SU-DHL-6 (cell line): ENCODE measurements at regions not wholly inside any gene's neighbourhood (a gene's known extent, or its start where the extent isn't known, plus 50 kb on each side); places are given as distances from the start of the nearest gene placed in this dataset.

Experiments
- H2AFZ ChIP-seq: fragments of 200-600 bp; sonication (generic); 2 replicates; pipeline ENCODE4 v1.6.1; 2014; ENCODE audit warnings: low read depth, mild to moderate bottlenecking, moderate library complexity, mixed read lengths, antibody characterized with exemption, low read length; ENCODE audit not compliant: severe bottlenecking
- H3F3A ChIP-seq: fragments of 200-600 bp; shearing (Covaris generic); 2 replicates; pipeline ENCODE4 v1.6.0; 2016; ENCODE audit warnings: antibody characterized with exemption, mild to moderate bottlenecking; ENCODE audit not compliant: insufficient read depth
- H3K27ac ChIP-seq: fragments of 200-600 bp; sonication (generic); 2 replicates; pipeline ENCODE4 v1.5.1; 2016; ENCODE audit warnings: low read depth, mild to moderate bottlenecking, low read length, moderate library complexity, mixed read lengths
- H3K27me3 ChIP-seq: fragments of 200-600 bp; sonication (generic), shearing (Covaris generic); 2 replicates; pipeline ENCODE4 v1.6.0; 2014; ENCODE audit warnings: mild to moderate bottlenecking, low read length
- H3K36me3 ChIP-seq: fragments of 200-600 bp; sonication (generic); 2 replicates; pipeline ENCODE4 v1.6.1; 2014; ENCODE audit warnings: mild to moderate bottlenecking, low read length, mixed read lengths
- H3K4me2 ChIP-seq: fragments of 300-600, 200-600 bp; shearing (Covaris generic), sonication (generic); 2 replicates; pipeline ENCODE4 v1.6.0; 2014; ENCODE audit warnings: low read length, low read depth, mild to moderate bottlenecking; ENCODE audit not compliant: poor library complexity, severe bottlenecking
- H3K4me3 ChIP-seq: fragments of 200-600 bp; sonication (generic); 2 replicates; pipeline ENCODE4 v1.5.1; 2014; ENCODE audit warnings: antibody characterized with exemption, low read length, mild to moderate bottlenecking, mixed read lengths; ENCODE audit not compliant: insufficient read depth, poor library complexity, severe bottlenecking
- H3K79me2 ChIP-seq: fragments of 200-600 bp; sonication (generic); 2 replicates; pipeline ENCODE4 v1.6.1; 2014; ENCODE audit warnings: mild to moderate bottlenecking, low read length, moderate library complexity; ENCODE audit not compliant: insufficient read depth
- H3K9ac ChIP-seq: fragments of 200-600 bp; sonication (generic); 2 replicates; pipeline ENCODE4 v1.7.0; 2014; ENCODE audit warnings: mild to moderate bottlenecking, low read length
- H3K9me2 ChIP-seq: fragments of 200-600 bp; sonication (generic); replicated peaks from 2 replicates; pipeline ENCODE4 v1.6.1; 2014; ENCODE audit warnings: low read length; ENCODE audit not compliant: insufficient read depth
- H3K9me3 ChIP-seq: fragments of 200-600 bp; sonication (generic); 2 replicates; pipeline ENCODE4 v1.6.1; 2014; ENCODE audit warnings: low read length, mixed read lengths; ENCODE audit not compliant: insufficient read depth
- H4K20me1 ChIP-seq: fragments of 200-600 bp; sonication (generic); 2 replicates; pipeline ENCODE4 v1.6.1; 2014; ENCODE audit warnings: low read depth, mild to moderate bottlenecking, antibody characterized with exemption, low read length, moderate library complexity, mixed read lengths
- CTCF ChIP-seq: fragments of 200-600 bp; sonication (generic); IDR thresholded peaks from one replicate; pipeline ENCODE4 v1.5.1; 2017; ENCODE audit warnings: antibody characterized with exemption, mild to moderate bottlenecking, low read length, moderate library complexity; ENCODE audit not compliant: insufficient read depth, poor library complexity, severe bottlenecking
- EZH2phosphoT487 ChIP-seq: fragments of 200-600 bp; sonication (generic), shearing (Covaris generic); conservative IDR thresholded peaks from 2 replicates; pipeline ENCODE4 v1.6.1; 2018; ENCODE audit warnings: mild to moderate bottlenecking, antibody characterized with exemption, low read length, moderate library complexity, mixed read lengths

- Histone ChIP-seq H2AFZ (no peak overlapping the region), H3K9me2 (no peaks in the 10 kb centered on the region), H3K4me2 (no peak overlapping the region), H3K27ac (no peak overlapping the region), H3K79me2 (no peaks in the 10 kb centered on the region), H3K9ac (no peak overlapping the region), H3K4me3 (no peak overlapping the region), H3F3A (no peaks in the 10 kb centered on the region), H3K36me3 (no peaks in the 10 kb centered on the region), H3K9me3 (no peaks in the 10 kb centered on the region), H4K20me1 (no peaks in the 10 kb centered on the region), H3K27me3 (no peaks in the 10 kb centered on the region)
- TF ChIP-seq EZH2phosphoT487 (no peak), CTCF (no peak)
Observed at GRCh38 chr2:234193977-234194563, 143.6 kb downstream of the SPP2 start.

- Histone ChIP-seq H4K20me1 (no peaks in the 10 kb centered on the region), H3F3A (no peaks in the 10 kb centered on the region), H3K4me2 (no peak overlapping the region), H3K4me3 (no peak overlapping the region), H3K27ac (no peak overlapping the region), H3K27me3 (no peaks in the 10 kb centered on the region), H3K9me2 (no peaks in the 10 kb centered on the region), H3K9ac (no peak overlapping the region), H3K36me3 (no peaks in the 10 kb centered on the region), H3K79me2 (no peaks in the 10 kb centered on the region), H2AFZ (no peak overlapping the region), H3K9me3 (no peaks in the 10 kb centered on the region)
- TF ChIP-seq EZH2phosphoT487 (no peak), CTCF (no peak)
Observed at GRCh38 chr2:234191819-234192407, 141.4 kb downstream of the SPP2 start.

- TF ChIP-seq EZH2phosphoT487 (no peak), CTCF (no peak)
- no peaks in the 10 kb centered on the region for H3F3A ChIP-seq
- no peaks in the 10 kb centered on the region for H4K20me1 ChIP-seq
- H3K4me3 ChIP-seq, result no peak overlapping the region
- H3K9me3 ChIP-seq, result no peaks in the 10 kb centered on the region
- H2AFZ ChIP-seq, result no peak overlapping the region
- H3K4me2 ChIP-seq, result no peak overlapping the region
- H3K9ac ChIP-seq, result no peak overlapping the region
- no peaks in the 10 kb centered on the region for H3K79me2 ChIP-seq
- no peaks in the 10 kb centered on the region for H3K27me3 ChIP-seq
- H3K36me3 ChIP-seq, result no peaks in the 10 kb centered on the region
- no peaks in the 10 kb centered on the region for H3K9me2 ChIP-seq
- no peak overlapping the region for H3K27ac ChIP-seq
Observed at GRCh38 chr2:234189786-234190300, 139.3 kb downstream of the SPP2 start.
